Keratinocyte (primary cell): ENCODE measurements at regions not wholly inside any gene's neighbourhood (a gene's known extent, or its start where the extent isn't known, plus 50 kb on each side); places are given as distances from the start of the nearest gene placed in this dataset.

Experiments used
- CTCF ChIP-seq, 3 experiments: IDR thresholded peaks in 1 of 3; conservative IDR thresholded peaks in 1 of 3; optimal IDR thresholded peaks in 1 of 3; 2 replicates in 2 of 3; 3 replicates in 1 of 3; pipeline versions ENCODE3 to v1.5.1; 2011; ENCODE audit warnings: low read length in 3 of 3, mild to moderate bottlenecking in 3 of 3, moderate library complexity in 2 of 3, control low read depth in 1 of 3, inconsistent platforms in 1 of 3; ENCODE audit not compliant: insufficient read depth in 2 of 3; ENCODE audit errors: extremely low read depth in 1 of 3
- EZH2 ChIP-seq: IDR thresholded peaks from one replicate; pipeline ENCODE4 v1.6.1; 2012; ENCODE audit warnings: inconsistent platforms, mild to moderate bottlenecking, low read length, moderate library complexity

- no peak for TF ChIP-seq EZH2
- no peak for TF ChIP-seq CTCF (optimal IDR thresholded peaks at IDR 0.05 in 1 of 3, IDR thresholded peaks at IDR 0.05 in 1 of 3, conservative IDR thresholded peaks at IDR 0.05 in 1 of 3; ENCODE audit: extremely low read depth in 1 of 3, insufficient read depth in 2 of 3, low read length in 3 of 3)
Observed at GRCh38 chr4:179200681-179201080, 1758.4 kb upstream of the AGA start.
